ENCODE measurements at regions not wholly inside any gene's neighbourhood (a gene's known extent, or its start where the extent isn't known, plus 50 kb on each side); places are given as distances from the start of the nearest gene placed in this dataset.

GRCh38 chr2:220991972-220992371, 580.1 kb downstream of the EPHA4 start:
- no peaks in the 10 kb centered on the region for H3K9me3 ChIP-seq (replicated peaks; ENCODE audit: control insufficient read depth, insufficient read depth, low read depth, low read length)
- no peak overlapping the region for H3K9ac ChIP-seq (ENCODE audit: insufficient read depth in 1 of 2, low read depth in 2 of 2, low read length in 2 of 2)
- no peaks in the 10 kb centered on the region for H3K27me3 ChIP-seq (ENCODE audit: control insufficient read depth in 2 of 2, insufficient read depth in 2 of 2, low read length in 2 of 2)
- intact Hi-C loops (cut with micrococcal nuclease): no loop called here
- H3K36me3 ChIP-seq (ENCODE audit: control insufficient read depth, insufficient read depth, low read length): no peaks in the 10 kb centered on the region
- no peak overlapping the region for H3K4me3 ChIP-seq
- ATAC-seq (no peak), FAIRE-seq (no peak), DNase-seq (ENCODE audit: extremely low read depth in 1 of 4, low spot score in 3 of 4) (no peak)
- no peaks in the 10 kb centered on the region for H3K79me2 ChIP-seq (ENCODE audit: control insufficient read depth, insufficient read depth, low read length)
- H3K27ac ChIP-seq (ENCODE audit: extremely low read depth, low read depth, low read length): no peak overlapping the region
- BruUV-seq (replicated peaks): no TSS peak
- in situ Hi-C loops (cut with MboI): no loop called here
- TF ChIP-seq ZNF512 (tag; IDR thresholded peaks at IDR 0.05) (no peak), ARHGAP35 (IDR thresholded peaks at IDR 0.05; ENCODE audit: partially characterized antibody) (no peak), FOXM1 (IDR thresholded peaks at IDR 0.05; ENCODE audit: low read depth) (no peak), FOXM1 (CRISPR knock-in tag; IDR thresholded peaks at IDR 0.05; ENCODE audit: low read depth) (no peak), ZFP1 (CRISPR knock-in tag; IDR thresholded peaks at IDR 0.05) (no peak), SP1 (CRISPR knock-in tag; IDR thresholded peaks at IDR 0.05) (no peak), CEBPZ (IDR thresholded peaks at IDR 0.05; ENCODE audit: borderline replicate concordance, low read depth, low read length) (no peak), DDX20 (tag; IDR thresholded peaks at IDR 0.05; ENCODE audit: low read depth) (no peak), MAFG (tag; conservative IDR thresholded peaks at IDR 0.05) (peak; percentile 73), ZNF766 (CRISPR knock-in tag; conservative IDR thresholded peaks at IDR 0.05) (no peak), MAFK (IDR thresholded peaks at IDR 0.05; ENCODE audit: low read length) (peak; percentile 83), ZNF316 (IDR thresholded peaks at IDR 0.05) (peak; percentile 82), KAT8 (IDR thresholded peaks at IDR 0.05; ENCODE audit: low read depth) (no peak), C11orf30 (IDR thresholded peaks at IDR 0.05; ENCODE audit: low read depth) (peak; percentile 59; the same call in 1 of the 2 replicates), NONO (IDR thresholded peaks at IDR 0.05; ENCODE audit: low read depth in 2 of 2, low read length in 1 of 2) (no peak), ILK (tag; IDR thresholded peaks at IDR 0.05; ENCODE audit: borderline replicate concordance, low read depth) (no peak), MAFF (IDR thresholded peaks at IDR 0.05; ENCODE audit: low read length) (peak; percentile 73), EWSR1 (IDR thresholded peaks at IDR 0.05; ENCODE audit: borderline replicate concordance, low read depth, partially characterized antibody) (no peak)
- no peaks in the 10 kb centered on the region for H3K9me1 ChIP-seq (ENCODE audit: control insufficient read depth, insufficient read depth, low read length)
- no peak overlapping the region for H2AFZ ChIP-seq (ENCODE audit: low read depth, low read length)
- CTCF ChIA-PET (ENCODE audit: low intra/inter-chr PET ratio): no interaction called here
- H4K20me1 ChIP-seq (replicated peaks; ENCODE audit: control insufficient read depth, insufficient read depth, low read length): no peaks in the 10 kb centered on the region
- POLR2A ChIA-PET: no interaction called here
- H3K4me2 ChIP-seq (ENCODE audit: insufficient read depth, low read length): no peak overlapping the region
- H3K4me1 ChIP-seq (replicated peaks in 1 of 2; ENCODE audit: control insufficient read depth in 2 of 2, insufficient read depth in 2 of 2, low read length in 2 of 2): no peaks in the 10 kb centered on the region

Measured in K562 (cell line).